NAMALWA (cell line): ENCODE measurements at regions not wholly inside any gene's neighbourhood (a gene's known extent, or its start where the extent isn't known, plus 50 kb on each side); places are given as distances from the start of the nearest gene placed in this dataset.
"Not testable (repeated sequence)": the region's sequence is repeated elsewhere in the genome, so short reads cannot be mapped to it uniquely, and the experiment has no call there.

Experiments used
- DNase-seq: peaks from one replicate; pipeline ENCODE4 v3.0.0-alpha.2; 2015; ENCODE audit warnings: low spot score

- DNase-seq, result no peak
These were observed 53.3 kb upstream of the KY start for GRCh38 chr3:134704133-134704532.

DNA sequence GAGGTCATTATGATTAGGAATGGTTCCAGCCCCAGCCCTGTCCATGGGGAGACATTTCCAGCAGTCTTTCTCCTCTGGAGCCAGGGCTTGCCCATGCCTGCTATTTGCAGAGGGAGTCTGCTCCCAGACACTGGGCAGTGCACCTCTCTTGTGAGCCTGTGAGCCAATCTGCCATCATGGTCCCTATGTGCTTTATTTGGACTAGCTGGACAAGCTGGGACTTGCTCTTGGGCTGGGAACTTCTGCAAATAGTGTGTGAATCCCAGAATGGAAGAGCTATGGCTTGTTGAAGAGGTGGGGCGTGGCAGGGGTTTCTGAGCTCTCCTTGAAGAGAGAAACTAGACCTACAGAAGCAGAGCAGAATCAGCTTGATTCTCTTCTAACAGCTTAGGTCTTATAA lies 53.7 kb upstream of the KY start:
- DNase-seq, result no peak

DNA sequence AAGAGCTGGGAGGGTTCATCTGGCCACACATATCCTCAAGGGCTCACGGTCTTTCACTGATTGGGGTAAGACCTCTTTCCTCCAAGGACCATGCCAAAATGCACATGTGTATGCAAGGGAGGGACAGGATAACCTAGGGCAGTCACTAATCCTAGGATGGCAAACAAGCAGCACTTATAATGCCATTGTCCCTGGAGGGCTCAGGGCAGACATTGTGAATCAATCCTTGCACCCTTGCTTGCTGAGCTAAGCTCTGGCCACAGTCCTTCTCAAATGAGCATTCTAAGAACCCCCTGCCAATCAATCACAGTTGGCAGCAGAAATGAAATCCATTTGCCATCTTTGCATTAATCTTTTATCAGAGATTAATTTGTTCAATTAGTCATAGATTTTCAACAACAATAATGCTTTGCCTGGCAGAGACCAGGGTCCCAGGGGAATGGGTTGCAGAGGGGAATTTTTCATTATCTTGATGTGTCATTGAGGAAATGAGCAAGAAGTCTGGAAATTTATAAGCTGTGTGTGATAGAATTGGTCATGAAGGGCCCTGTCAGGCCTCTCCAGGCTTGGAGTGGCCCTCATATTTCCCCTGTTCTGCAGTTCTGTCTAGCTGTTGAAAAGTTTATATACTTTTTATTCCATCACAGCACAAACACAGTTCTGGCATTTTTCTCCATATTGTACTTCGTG lies 57.2 kb upstream of the KY start:
- no peak for DNase-seq

- DNase-seq, result no peak
These were observed 57.8 kb upstream of the KY start for GRCh38 chr3:134708671-134709070.

DNA sequence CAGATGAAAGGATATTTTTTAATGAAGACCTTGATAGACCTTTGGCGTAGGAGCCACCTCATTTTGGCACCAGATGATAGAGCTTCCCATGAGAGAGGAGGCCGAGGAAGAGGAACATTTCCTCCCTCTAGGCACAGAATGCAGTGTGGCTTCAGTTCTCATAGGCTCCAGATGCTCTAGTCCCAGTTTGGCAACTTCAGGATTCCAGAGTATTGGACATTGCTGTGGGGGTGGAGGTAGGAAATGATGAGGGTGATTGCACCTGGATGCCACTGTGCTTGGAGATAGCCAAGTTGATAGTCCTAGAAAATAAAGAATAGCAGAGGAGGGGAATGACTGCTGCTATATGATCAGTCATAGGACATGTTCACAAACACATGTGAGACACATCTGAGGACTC lies 58.3 kb upstream of the KY start:
- DNase-seq, result no peak

DNA sequence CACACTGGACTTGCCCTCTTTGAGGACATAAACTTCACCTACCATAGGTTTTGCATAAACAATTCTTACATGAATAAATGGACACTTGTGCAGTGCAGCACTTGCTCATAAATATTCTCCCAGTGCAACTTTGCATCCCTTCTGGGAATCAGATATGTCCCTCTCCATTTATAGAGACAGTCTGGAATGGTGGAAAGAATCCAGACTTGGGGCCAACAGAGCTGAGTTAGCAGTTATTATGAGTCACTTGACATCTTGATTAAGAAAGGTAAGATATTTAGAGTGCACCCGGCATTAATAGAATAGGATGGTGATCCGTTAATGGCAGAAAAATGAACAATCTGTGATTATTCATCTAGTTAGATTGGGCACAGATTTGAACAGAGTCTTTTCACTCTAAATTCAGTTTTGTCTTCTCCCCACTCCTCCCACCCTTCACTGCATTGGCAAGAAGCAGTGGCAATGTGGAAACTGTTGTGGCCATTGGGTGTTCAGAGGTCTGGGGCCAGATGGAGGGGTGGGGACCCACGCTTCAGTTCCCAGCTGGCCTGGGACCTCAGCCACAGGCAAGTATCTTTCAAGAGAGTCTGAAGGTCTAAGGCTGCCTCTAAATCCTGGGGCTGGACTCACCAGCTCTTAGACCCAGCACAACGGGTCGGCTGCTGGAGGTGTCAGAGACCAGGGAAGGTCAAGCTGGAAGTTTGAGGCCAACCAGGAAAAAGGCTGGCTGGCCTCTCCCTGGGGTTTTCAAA lies 58.9 kb upstream of the KY start:
- DNase-seq, result no peak

DNA sequence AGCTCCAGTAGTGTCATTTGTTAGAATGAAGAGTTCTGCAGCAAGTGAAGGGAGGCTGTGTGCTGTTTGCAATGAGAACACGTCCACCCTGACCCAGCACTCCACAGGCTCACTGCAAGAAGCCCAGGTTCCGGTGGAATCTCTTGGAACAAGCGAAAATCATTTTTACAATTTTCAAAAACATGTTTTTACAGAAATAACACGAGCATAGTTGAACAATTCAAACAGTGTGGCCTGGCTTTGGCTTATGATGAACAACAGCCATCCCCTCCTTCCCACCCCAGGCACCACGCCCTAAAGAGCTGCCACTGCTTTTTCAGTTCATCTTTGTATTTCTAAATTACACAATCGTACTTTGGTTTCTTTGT lies 59.5 kb upstream of the KY start:
- DNase-seq, result no peak

GRCh38 chr3:134711284-134711683 lies 60.5 kb upstream of the KY start:
- no peak for DNase-seq

DNA sequence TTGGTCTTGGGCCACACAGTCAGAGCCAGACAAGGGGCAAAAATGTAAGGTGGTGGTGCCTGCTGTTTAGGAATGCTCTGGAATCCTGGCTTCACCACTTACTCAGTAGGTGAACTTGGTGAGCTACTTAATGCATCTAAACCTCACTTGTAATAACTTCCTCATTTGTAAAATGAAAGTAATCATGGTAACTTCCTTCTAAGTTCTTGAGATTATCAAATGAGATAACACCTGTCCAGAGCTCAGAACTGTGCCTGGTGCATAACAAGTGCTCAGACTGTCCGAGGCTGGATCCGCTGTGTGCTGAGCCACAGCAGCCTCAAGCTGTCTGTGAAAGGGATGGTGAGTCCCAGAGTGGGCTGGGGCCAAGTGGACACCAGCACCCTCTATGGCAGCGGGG lies 62.8 kb upstream of the KY start:
- peak; percentile 26 for DNase-seq

GRCh38 chr3:134718726-134719125 lies 67.9 kb upstream of the KY start:
- DNase-seq, result no peak

DNA sequence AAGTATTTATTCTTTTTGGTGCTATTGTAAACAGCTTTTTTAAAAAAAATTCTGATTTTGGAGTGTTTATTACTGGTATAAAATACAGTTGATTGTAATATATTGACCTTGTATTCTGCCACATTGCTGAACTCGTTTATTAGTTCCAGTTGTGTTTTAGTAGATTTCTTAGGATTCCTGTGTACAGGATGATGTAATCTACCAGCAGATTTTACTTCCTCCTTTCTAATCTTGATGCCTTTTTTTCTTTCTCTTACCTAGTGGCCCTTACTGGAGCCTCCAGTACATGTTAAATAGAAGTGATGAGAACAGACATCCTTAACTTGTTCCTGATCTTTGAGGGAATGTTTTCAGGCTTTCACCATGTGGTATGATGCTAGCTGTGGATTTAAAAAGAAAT lies 70.4 kb upstream of the KY start:
- DNase-seq, result peak; percentile 7

- no peak for DNase-seq
These were observed 72.1 kb upstream of the EPHB1 start for GRCh38 chr3:134722969-134723368.

GRCh38 chr3:134729649-134730048 lies 65.4 kb upstream of the EPHB1 start:
- DNase-seq, result no peak

DNA sequence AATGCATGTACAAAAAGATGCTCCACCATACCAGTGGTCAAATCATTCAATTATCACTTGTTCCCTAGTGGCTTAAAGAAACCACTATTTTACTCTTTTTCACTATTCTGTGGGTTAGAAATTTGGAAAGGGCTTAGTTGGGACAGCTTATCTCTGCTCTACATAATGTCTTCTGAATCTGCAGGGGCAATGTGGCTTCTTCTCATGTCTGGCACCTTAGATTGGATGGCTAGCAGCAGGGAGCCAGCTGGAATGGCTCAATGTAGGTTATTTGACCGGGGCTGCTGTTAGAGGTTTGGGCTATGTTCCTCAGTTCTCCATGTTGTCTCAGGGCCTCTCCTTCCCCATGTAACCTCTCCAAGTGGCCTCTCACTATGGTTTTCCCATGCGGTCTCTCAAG lies 57.5 kb upstream of the EPHB1 start:
- DNase-seq, result no peak

DNA sequence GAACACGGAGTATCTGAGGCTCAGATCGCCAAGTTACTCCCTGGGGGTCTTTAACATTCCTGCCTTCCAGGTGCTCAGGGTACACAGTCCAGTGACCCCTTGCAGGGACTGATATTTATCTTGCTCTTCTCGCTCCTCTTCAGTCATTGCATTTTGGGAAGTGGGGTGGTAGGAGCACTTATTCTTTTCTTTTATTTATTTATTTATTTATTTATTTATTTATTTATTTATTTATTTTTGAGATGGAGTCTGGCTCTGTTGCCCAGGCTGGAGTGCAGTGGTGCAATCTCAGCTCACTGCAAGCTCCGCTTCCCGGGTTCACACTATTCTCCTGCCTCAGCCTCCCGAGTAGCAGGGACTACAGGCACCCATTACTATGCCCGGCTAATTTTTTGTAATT lies 55.0 kb upstream of the EPHB1 start:
- DNase-seq, result not testable (repeated sequence)

GRCh38 chr3:134742202-134742601 lies 52.9 kb upstream of the EPHB1 start:
- DNase-seq, result no peak

GRCh38 chr3:134743006-134743405 lies 52.1 kb upstream of the EPHB1 start:
- no peak for DNase-seq
